CD4-positive, alpha-beta memory T cell (primary cell): ENCODE measurements at regions not wholly inside any gene's neighbourhood (a gene's known extent, or its start where the extent isn't known, plus 50 kb on each side); places are given as distances from the start of the nearest gene placed in this dataset.

Experiments
- CTCF ChIA-PET: fragments of 350-600 bp; sonication (Branson Sonifier 250); formaldehyde crosslinking; loops from one replicate; lab custom pipeline; 2021; ENCODE audit warnings: inconsistent platforms; ENCODE audit not compliant: partially characterized antibody; lab: Charles Lee
- POLR2A ChIA-PET: fragments of 350-600 bp; sonication (Branson Sonifier 250); formaldehyde crosslinking; loops from one replicate; lab custom pipeline; 2021; ENCODE audit not compliant: partially characterized antibody; lab: Charles Lee
- DNase-seq, 5 donors: peaks; one replicate each; pipeline versions ENCODE4 v3.0.0 to v3.0.0-alpha.2; 2020 to 2022; ENCODE audit warnings: mixed read lengths in 1 of 5
- H3K27ac ChIP-seq: one replicate; pipeline ENCODE4 v1.7.0; 2013; ENCODE audit warnings: low read depth, low read length
- H3K27me3 ChIP-seq: 2 replicates; pipeline ENCODE4 v1.7.0; 2013; ENCODE audit warnings: mild to moderate bottlenecking, low read length, moderate library complexity; ENCODE audit not compliant: insufficient read depth
- H3K36me3 ChIP-seq: 2 replicates; pipeline ENCODE4 v1.7.0; 2013; ENCODE audit warnings: mild to moderate bottlenecking, low read length, moderate library complexity; ENCODE audit not compliant: insufficient read depth
- H3K4me1 ChIP-seq: 2 replicates; pipeline ENCODE4 v1.7.0; 2013; ENCODE audit warnings: mild to moderate bottlenecking, low read length, moderate library complexity; ENCODE audit not compliant: insufficient read depth
- H3K4me3 ChIP-seq, 2 donors: one replicate each; pipeline ENCODE4 v1.7.0; 2013; ENCODE audit warnings: low read length in 2 of 2, mild to moderate bottlenecking in 1 of 2
- H3K9me3 ChIP-seq, 2 donors: one replicate each; pipeline ENCODE4 v1.7.0; 2013; ENCODE audit warnings: low read length in 2 of 2, control low read depth in 1 of 2; ENCODE audit not compliant: control insufficient read depth in 1 of 2
- H3K27ac Mint-ChIP-seq, 7 donors: one replicate each; pipeline ENCODE4 v1.8.0; 2020 to 2021; ENCODE audit warnings: mixed read lengths in 7 of 7, mild to moderate bottlenecking in 6 of 7, inconsistent platforms in 3 of 7, moderate library complexity in 3 of 7
- H3K27me3 Mint-ChIP-seq, 2 donors: one replicate each; pipeline ENCODE4 v1.8.0; 2020 to 2021; ENCODE audit warnings: mixed read lengths in 2 of 2
- H3K36me3 Mint-ChIP-seq, 2 donors: one replicate each; pipeline ENCODE4 v1.8.0; 2020 to 2021; ENCODE audit warnings: mixed read lengths in 2 of 2, inconsistent platforms in 1 of 2, mild to moderate bottlenecking in 1 of 2
- H3K4me1 Mint-ChIP-seq, 4 donors: one replicate each; pipeline ENCODE4 v1.8.0; 2020 to 2021; ENCODE audit warnings: mixed read lengths in 4 of 4, mild to moderate bottlenecking in 1 of 4
- H3K4me3 Mint-ChIP-seq, 8 donors: one replicate each; pipeline ENCODE4 v1.8.0; 2020 to 2021; ENCODE audit warnings: mixed read lengths in 8 of 8, mild to moderate bottlenecking in 7 of 8, moderate library complexity in 6 of 8, inconsistent platforms in 3 of 8
- H3K9me3 Mint-ChIP-seq, 8 donors: one replicate each; pipeline ENCODE4 v1.8.0; 2020 to 2021; ENCODE audit warnings: mixed read lengths in 8 of 8, mild to moderate bottlenecking in 5 of 8, inconsistent platforms in 3 of 8, moderate library complexity in 1 of 8
- intact Hi-C: fragments of 100-400 bp; cut with micrococcal nuclease; formaldehyde crosslinking; loops from one replicate; pipeline ENCODE4 v1.15.1; 2023

GRCh38 chr1:24996456-24996855, 66.4 kb upstream of the RUNX3 start:
- POLR2A ChIA-PET, result interaction anchor here (0.9 to 10.6 kb wide), 6 partner anchors 9 to 33 kb away, joined by 3 to 88 read pairs (median 4); no protein-coding TSS in a partner anchor
- peaks cover 0 to 4% (median 0%) of the 10 kb centered on the region in 8 donors for H3K9me3 Mint-ChIP-seq
- CTCF ChIA-PET, result interaction anchor here (1.2 to 4.9 kb wide), 6 partner anchors 8 to 65 kb away, joined by 3 to 28 read pairs (median 6); partner anchors contain the start of gene RUNX3
- peak overlapping the region in 5 of 7 donors; percentile 76 to 90 (median 82) for H3K27ac Mint-ChIP-seq
- H3K27me3 Mint-ChIP-seq, result no peaks in the 10 kb centered on the region
- intact Hi-C loops, result no loop called here
- H3K4me1 Mint-ChIP-seq, result peaks cover 37 to 92% (median 59%) of the 10 kb centered on the region in 4 donors
- H3K4me3 ChIP-seq, result no peak overlapping the region
- no peaks in the 10 kb centered on the region for H3K27me3 ChIP-seq
- H3K9me3 ChIP-seq, result no peaks in the 10 kb centered on the region
- peaks cover 63% of the 10 kb centered on the region for H3K4me1 ChIP-seq
- H3K36me3 ChIP-seq, result no peaks in the 10 kb centered on the region
- no peak overlapping the region for H3K27ac ChIP-seq
- no peak for DNase-seq
- peak overlapping the region in 2 of 8 donors; percentile 46 to 67 for H3K4me3 Mint-ChIP-seq
- H3K36me3 Mint-ChIP-seq, result peaks cover 0 to 6% of the 10 kb centered on the region in 2 donors

- intact Hi-C loops, result no loop called here
- peaks cover 43 to 92% (median 62%) of the 10 kb centered on the region in 4 donors for H3K4me1 Mint-ChIP-seq
- no peak for DNase-seq
- Histone ChIP-seq H3K36me3 (no peaks in the 10 kb centered on the region), H3K9me3 (no peaks in the 10 kb centered on the region), H3K4me3 (no peak overlapping the region), H3K27me3 (no peaks in the 10 kb centered on the region), H3K27ac (no peak overlapping the region), H3K4me1 (peaks cover 63% of the 10 kb centered on the region)
- POLR2A ChIA-PET, result interaction anchor here (1.0 to 10.6 kb wide), 8 partner anchors 10 to 68 kb away, joined by 3 to 88 read pairs (median 6); partner anchors contain the start of gene RUNX3
- H3K36me3 Mint-ChIP-seq, result peaks cover 0 to 6% of the 10 kb centered on the region in 2 donors
- CTCF ChIA-PET, result interaction anchor here (1.1 to 4.9 kb wide), 8 partner anchors 9 to 64 kb away, joined by 3 to 28 read pairs (median 4); partner anchors contain the start of gene RUNX3
- H3K27ac Mint-ChIP-seq, result peak overlapping the region in 4 of 7 donors; percentile 64 to 82 (median 80)
- H3K9me3 Mint-ChIP-seq, result peaks cover 0 to under 1% (median 0%) of the 10 kb centered on the region in 8 donors
- H3K4me3 Mint-ChIP-seq, result peak overlapping the region in 1 of 8 donors; percentile 20
- no peaks in the 10 kb centered on the region for H3K27me3 Mint-ChIP-seq
Measured at GRCh38 chr1:24995661-24996060, 65.6 kb upstream of the RUNX3 start.

- peaks cover 0 to 6% of the 10 kb centered on the region in 2 donors for H3K36me3 Mint-ChIP-seq
- H3K27ac Mint-ChIP-seq, result peak overlapping the region in 6 of 7 donors; percentile 31 to 85 (median 74)
- Histone ChIP-seq H3K27me3 (no peaks in the 10 kb centered on the region), H3K4me3 (no peak overlapping the region), H3K4me1 (peaks cover 68% of the 10 kb centered on the region), H3K36me3 (no peaks in the 10 kb centered on the region), H3K27ac (no peak overlapping the region), H3K9me3 (no peaks in the 10 kb centered on the region)
- H3K4me3 Mint-ChIP-seq, result peak overlapping the region in 4 of 8 donors; percentile 17 to 61 (median 46)
- POLR2A ChIA-PET, result interaction anchor here (0.9 to 10.6 kb wide), 9 partner anchors 10 to 67 kb away, joined by 3 to 88 read pairs (median 6); partner anchors contain the start of gene RUNX3
- H3K27me3 Mint-ChIP-seq, result no peaks in the 10 kb centered on the region
- CTCF ChIA-PET, result interaction anchor here (1.1 to 4.9 kb wide), 6 partner anchors 9 to 64 kb away, joined by 4 to 28 read pairs (median 7); partner anchors contain the start of gene RUNX3
- intact Hi-C loops, result no loop called here
- peaks cover 47 to 95% (median 66%) of the 10 kb centered on the region in 4 donors for H3K4me1 Mint-ChIP-seq
- no peaks in the 10 kb centered on the region for H3K9me3 Mint-ChIP-seq
- no peak for DNase-seq
Measured at GRCh38 chr1:24995140-24995539, 65.1 kb upstream of the RUNX3 start.

GRCh38 chr1:24993871-24994580, 64.0 kb upstream of the RUNX3 start:
- intact Hi-C loops, result loop anchor here (2.0 kb wide), 1 partner anchor 29 kb away; no protein-coding TSS in a partner anchor
- no peaks in the 10 kb centered on the region for H3K9me3 ChIP-seq
- no peak overlapping the region for H3K4me3 ChIP-seq
- Mint-ChIP-seq H3K36me3 (peaks cover 0 to 6% of the 10 kb centered on the region in 2 donors), H3K4me3 (peak overlapping the region in 3 of 8 donors; percentile 21 to 26 (median 24)), H3K9me3 (no peaks in the 10 kb centered on the region), H3K27me3 (peaks cover 0 to 2% of the 10 kb centered on the region in 2 donors), H3K27ac (peak overlapping the region; percentile 29 to 96 (median 81)), H3K4me1 (peaks cover 53 to 93% (median 74%) of the 10 kb centered on the region in 4 donors)
- no peaks in the 10 kb centered on the region for H3K36me3 ChIP-seq
- no peak for DNase-seq
- no peaks in the 10 kb centered on the region for H3K27me3 ChIP-seq
- peaks cover 78% of the 10 kb centered on the region for H3K4me1 ChIP-seq
- CTCF ChIA-PET, result interaction anchor here (0.7 to 4.9 kb wide), 6 partner anchors 12 to 43 kb away, joined by 3 to 28 read pairs (median 8); no protein-coding TSS in a partner anchor
- POLR2A ChIA-PET, result interaction anchor here (0.9 to 10.6 kb wide), 7 partner anchors 10 to 66 kb away, joined by 3 to 88 read pairs (median 17); partner anchors contain the start of gene RUNX3
- H3K27ac ChIP-seq, result peak overlapping the region; percentile 71

GRCh38 chr1:24992761-24993211, 62.7 kb upstream of the RUNX3 start:
- H3K9me3 Mint-ChIP-seq, result peaks cover 0 to 2% (median 0%) of the 10 kb centered on the region in 8 donors
- H3K36me3 Mint-ChIP-seq, result peaks cover 0 to 6% of the 10 kb centered on the region in 2 donors
- CTCF ChIA-PET, result interaction anchor here (0.9 to 3.6 kb wide), 6 partner anchors 21 to 108 kb away, joined by 3 to 11 read pairs (median 8); no protein-coding TSS in a partner anchor
- H3K4me3 Mint-ChIP-seq, result peak overlapping the region; percentile 76 to 94 (median 85)
- Histone ChIP-seq H3K4me1 (peaks cover 89% of the 10 kb centered on the region), H3K27me3 (no peaks in the 10 kb centered on the region), H3K4me3 (peak overlapping the region; percentile 25 to 34), H3K9me3 (no peaks in the 10 kb centered on the region), H3K27ac (peak overlapping the region; percentile 71), H3K36me3 (no peaks in the 10 kb centered on the region)
- peaks cover 0 to 2% of the 10 kb centered on the region in 2 donors for H3K27me3 Mint-ChIP-seq
- peak in 4 of 5 donors; percentile 40 to 53 (median 47) for DNase-seq
- H3K4me1 Mint-ChIP-seq, result peaks cover 61 to 97% (median 84%) of the 10 kb centered on the region in 4 donors
- intact Hi-C loops, result loop anchor here (1.0 to 2.0 kb wide), 2 partner anchors 30 to 45 kb away; no protein-coding TSS in a partner anchor
- H3K27ac Mint-ChIP-seq, result peak overlapping the region; percentile 82 to 99 (median 96)
- POLR2A ChIA-PET, result interaction anchor here (0.5 to 10.6 kb wide), 16 partner anchors 10 to 248 kb away, joined by 3 to 88 read pairs (median 5); partner anchors contain the start of genes CLIC4 and RUNX3

- Histone ChIP-seq H3K36me3 (no peaks in the 10 kb centered on the region), H3K9me3 (no peaks in the 10 kb centered on the region), H3K27me3 (no peaks in the 10 kb centered on the region), H3K4me3 (peak overlapping the region in 1 of 2 donors; percentile 25), H3K27ac (peak overlapping the region; percentile 71), H3K4me1 (peaks cover 89% of the 10 kb centered on the region)
- Mint-ChIP-seq H3K9me3 (peaks cover 0 to 2% (median 0%) of the 10 kb centered on the region in 8 donors), H3K4me1 (peaks cover 62 to 97% (median 83%) of the 10 kb centered on the region in 4 donors), H3K27ac (peak overlapping the region; percentile 82 to 99 (median 96)), H3K4me3 (peak overlapping the region; percentile 76 to 94 (median 85)), H3K36me3 (peaks cover 0 to 6% of the 10 kb centered on the region in 2 donors), H3K27me3 (peaks cover 0 to 2% of the 10 kb centered on the region in 2 donors)
- intact Hi-C loops, result loop anchor here (1.0 to 2.0 kb wide), 2 partner anchors 31 to 45 kb away; no protein-coding TSS in a partner anchor
- no peak for DNase-seq
- ChIA-PET CTCF (interaction anchor here (0.9 to 3.6 kb wide), 7 partner anchors 20 to 109 kb away, joined by 3 to 11 read pairs (median 6); no protein-coding TSS in a partner anchor), POLR2A (interaction anchor here (0.7 to 10.6 kb wide), 14 partner anchors 11 to 72 kb away, joined by 3 to 88 read pairs (median 6); partner anchors contain the start of gene RUNX3)
Measured at GRCh38 chr1:24992124-24992760, 62.2 kb upstream of the RUNX3 start.
